RWPE1 (cell line): ENCODE measurements at regions not wholly inside any gene's neighbourhood (a gene's known extent, or its start where the extent isn't known, plus 50 kb on each side); places are given as distances from the start of the nearest gene placed in this dataset.

ENCODE experiments used
- CTCF ChIA-PET: fragments of 350-600 bp; sonication (Branson Sonifier 250); formaldehyde crosslinking; extraction: SDS; loops from one replicate; lab custom pipeline; 2021; lab: Yijun Ruan, JAX
- POLR2A ChIA-PET: fragments of 400-600 bp; formaldehyde crosslinking; extraction: SDS; loops from one replicate; lab custom pipeline; 2020; ENCODE audit warnings: antibody characterized with exemption; ENCODE audit not compliant: low non-redundant PET; lab: Yijun Ruan, JAX
- DNase-seq: peaks from one replicate; pipeline ENCODE4 v3.0.0; 2012; ENCODE audit warnings: low spot score
- H3K27ac ChIP-seq: fragments of 450-650 bp; 2 replicates; pipeline ENCODE4 v1.5.1; 2017
- TF ChIP-seq, protein P1 (sequence below): fragments of 450-650 bp; conservative IDR thresholded peaks from 2 replicates; pipeline ENCODE4 v1.5.1; 2017; ENCODE audit warnings: low read depth, mild to moderate bottlenecking

DNA sequence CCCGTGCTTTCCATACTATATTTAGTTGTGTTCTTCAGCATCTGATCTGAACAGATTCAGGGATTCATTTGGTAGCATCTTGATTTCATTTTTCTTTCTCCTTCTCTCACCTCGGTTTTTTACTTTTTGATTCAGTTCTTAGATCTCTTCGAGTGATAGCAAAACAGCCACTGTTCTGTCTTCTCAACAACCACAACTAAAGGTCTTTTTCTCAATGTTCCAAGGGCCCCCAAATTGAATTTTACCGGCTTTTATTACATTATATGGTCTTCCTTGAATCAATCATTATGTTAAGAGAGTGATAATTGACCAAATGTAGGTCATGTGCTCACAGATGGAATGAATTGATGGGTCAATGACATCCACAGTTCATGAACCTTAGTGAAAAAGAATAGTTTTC is 164.5 kb upstream of the LMNTD1 start:
- H3K27ac ChIP-seq: no peak overlapping the region
- TF ChIP-seq, protein P1, sequence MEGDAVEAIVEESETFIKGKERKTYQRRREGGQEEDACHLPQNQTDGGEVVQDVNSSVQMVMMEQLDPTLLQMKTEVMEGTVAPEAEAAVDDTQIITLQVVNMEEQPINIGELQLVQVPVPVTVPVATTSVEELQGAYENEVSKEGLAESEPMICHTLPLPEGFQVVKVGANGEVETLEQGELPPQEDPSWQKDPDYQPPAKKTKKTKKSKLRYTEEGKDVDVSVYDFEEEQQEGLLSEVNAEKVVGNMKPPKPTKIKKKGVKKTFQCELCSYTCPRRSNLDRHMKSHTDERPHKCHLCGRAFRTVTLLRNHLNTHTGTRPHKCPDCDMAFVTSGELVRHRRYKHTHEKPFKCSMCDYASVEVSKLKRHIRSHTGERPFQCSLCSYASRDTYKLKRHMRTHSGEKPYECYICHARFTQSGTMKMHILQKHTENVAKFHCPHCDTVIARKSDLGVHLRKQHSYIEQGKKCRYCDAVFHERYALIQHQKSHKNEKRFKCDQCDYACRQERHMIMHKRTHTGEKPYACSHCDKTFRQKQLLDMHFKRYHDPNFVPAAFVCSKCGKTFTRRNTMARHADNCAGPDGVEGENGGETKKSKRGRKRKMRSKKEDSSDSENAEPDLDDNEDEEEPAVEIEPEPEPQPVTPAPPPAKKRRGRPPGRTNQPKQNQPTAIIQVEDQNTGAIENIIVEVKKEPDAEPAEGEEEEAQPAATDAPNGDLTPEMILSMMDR: no peak
- ChIA-PET CTCF (no interaction called here), POLR2A (no interaction called here)
- DNase-seq: no peak

DNA sequence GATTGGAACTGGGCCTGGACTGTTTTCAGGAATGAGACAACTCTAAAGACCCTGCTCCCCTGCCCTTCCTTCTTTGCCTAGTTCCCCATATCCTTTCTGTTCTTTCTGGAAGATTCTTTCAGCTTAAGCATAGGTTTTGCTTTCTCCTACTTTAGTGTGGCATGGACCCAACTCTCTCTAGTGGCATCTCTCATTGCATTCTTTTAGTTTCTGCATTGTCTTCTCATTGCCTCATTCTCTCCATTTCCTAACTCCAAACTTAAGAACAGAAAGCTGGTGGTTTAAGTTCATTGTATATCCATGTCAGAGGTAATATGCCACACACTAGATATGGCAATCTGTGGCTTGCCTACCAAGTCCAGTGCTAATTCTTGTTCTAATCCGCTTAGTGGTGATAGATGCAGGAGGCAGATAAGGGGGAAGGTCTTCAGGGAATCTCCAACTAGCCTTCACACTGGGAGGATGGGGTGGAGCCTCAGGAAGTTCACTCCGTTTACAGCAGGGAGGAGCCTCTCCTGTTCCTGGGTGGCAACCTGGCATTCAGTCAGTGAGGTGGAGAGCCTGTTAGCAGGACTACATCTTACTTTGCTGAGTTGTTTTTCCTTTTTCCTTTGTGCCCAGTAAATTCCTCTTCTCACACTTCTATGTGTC is 165.1 kb upstream of the LMNTD1 start:
- POLR2A ChIA-PET: no interaction called here
- TF ChIP-seq, protein P1: no peak
- H3K27ac ChIP-seq: no peak overlapping the region
- CTCF ChIA-PET: no interaction called here
- no peak for DNase-seq

DNA sequence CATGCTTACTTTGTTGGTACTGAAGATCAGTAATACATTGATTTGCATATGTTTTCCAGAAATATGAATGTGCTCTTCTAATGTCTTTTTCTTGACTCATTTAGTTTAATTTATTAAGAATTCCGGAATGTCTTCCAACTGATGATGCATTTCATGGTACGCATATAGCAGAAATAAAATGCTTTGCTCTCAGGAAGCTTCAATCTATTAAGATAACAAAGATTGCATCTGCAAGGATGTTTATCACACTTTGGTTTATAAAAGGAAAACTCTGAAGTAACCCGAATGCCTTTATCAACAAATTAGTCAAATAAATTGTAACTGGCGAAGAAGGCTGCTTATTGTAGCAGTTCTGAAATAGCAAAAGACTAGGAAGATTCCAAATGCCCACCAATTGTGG is 166.4 kb upstream of the LMNTD1 start:
- ChIA-PET POLR2A (no interaction called here), CTCF (interaction anchor here (0.7 kb wide), 1 partner anchor 19 kb away, joined by 3 read pairs; no protein-coding TSS in a partner anchor)
- TF ChIP-seq, protein P1: no peak

DNA sequence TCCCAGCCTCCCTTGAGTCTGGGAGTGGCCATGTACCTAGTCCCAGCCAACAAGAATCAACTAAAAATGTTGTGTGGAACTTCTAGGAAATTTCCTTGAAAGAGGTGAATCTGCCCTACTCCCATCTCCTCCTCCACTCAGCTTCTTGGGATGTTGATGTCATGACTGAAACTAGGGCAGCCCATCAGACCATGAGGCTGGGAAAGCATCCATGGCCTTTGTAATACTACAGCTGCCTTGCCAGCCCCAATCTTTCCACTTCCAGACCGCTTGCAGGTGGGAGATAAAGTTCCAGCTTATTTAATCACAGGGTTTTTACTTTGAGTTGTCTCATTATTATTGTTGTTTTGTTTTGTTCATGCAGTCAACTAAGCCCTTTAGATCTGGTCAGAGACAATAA is 170.3 kb upstream of the LMNTD1 start:
- H3K27ac ChIP-seq: no peak overlapping the region
- no peak for DNase-seq
- CTCF ChIA-PET: interaction anchor here (0.6 kb wide), 1 partner anchor 116 kb away, joined by 3 read pairs; no protein-coding TSS in a partner anchor
- TF ChIP-seq, protein P1: no peak
- POLR2A ChIA-PET: no interaction called here

More for the DNA sequence above, 166.4 kb upstream of the LMNTD1 start:
- H3K27ac ChIP-seq: no peak overlapping the region
- DNase-seq: no peak

DNA sequence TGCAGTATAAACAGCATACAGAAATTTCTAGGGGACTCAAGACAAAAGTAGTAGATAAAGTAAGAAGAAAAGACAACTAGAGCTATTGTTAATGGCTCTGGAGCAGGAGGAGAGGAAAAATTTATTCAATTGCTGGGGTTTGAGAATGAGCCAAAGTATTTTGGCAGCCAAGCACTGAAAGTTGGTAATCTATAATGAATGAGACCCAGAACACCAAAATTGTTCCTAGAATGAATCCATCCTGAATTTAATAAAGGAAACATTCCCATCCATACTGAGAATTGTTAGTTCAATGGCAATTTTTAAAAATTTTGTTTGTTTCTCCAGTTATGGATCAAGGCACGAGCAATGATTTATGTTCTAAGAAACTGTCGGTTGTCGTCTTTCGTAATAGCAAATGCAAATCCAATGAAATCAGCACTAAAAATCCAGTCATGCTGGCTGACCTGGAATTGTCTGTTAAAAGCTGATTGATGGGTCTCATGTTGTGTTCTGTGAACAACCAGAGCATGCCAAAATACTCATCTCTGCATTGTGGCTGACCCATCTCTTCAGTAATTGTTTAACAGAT is 170.9 kb upstream of the LMNTD1 start:
- ChIA-PET CTCF (interaction anchor here (0.5 to 0.9 kb wide), 3 partner anchors 61 to 294 kb away, joined by 3 read pairs; no protein-coding TSS in a partner anchor), POLR2A (no interaction called here)
- no peak overlapping the region for H3K27ac ChIP-seq
- TF ChIP-seq, protein P1: no peak
- DNase-seq: peak; percentile 18

DNA sequence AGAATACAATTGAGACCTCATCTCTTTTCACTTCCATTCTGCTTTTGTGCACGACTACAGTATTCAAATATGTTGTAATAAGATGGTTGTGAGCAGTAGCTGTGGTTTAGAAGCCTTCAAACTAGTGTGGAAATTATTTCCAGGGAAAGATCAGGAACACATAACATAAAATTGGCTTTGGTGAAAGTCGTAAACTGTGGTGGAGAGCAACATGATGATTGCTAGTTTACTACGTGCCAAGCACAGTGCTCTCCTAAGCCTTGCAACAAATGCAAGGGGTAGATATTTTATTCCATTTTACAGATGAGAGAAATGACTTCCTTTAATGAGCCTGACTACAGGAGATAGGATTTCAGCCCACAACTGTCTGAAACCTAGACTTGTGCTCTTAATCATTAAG is 172.4 kb upstream of the LMNTD1 start:
- TF ChIP-seq, protein P1: no peak
- POLR2A ChIA-PET: no interaction called here
- no peak for DNase-seq
- CTCF ChIA-PET: no interaction called here
- no peak overlapping the region for H3K27ac ChIP-seq
